ENCODE measurements at regions not wholly inside any gene's neighbourhood (a gene's known extent, or its start where the extent isn't known, plus 50 kb on each side); places are given as distances from the start of the nearest gene placed in this dataset.

- Histone ChIP-seq H3K36me3 (no peaks in the 10 kb centered on the region), H3K27me3 (no peaks in the 10 kb centered on the region), H3K9me3 (no peaks in the 10 kb centered on the region), H3K4me1 (no peaks in the 10 kb centered on the region), H3K4me3 (no peak overlapping the region), H3K27ac (no peak overlapping the region)
- 79% methylated on average over 5 of the region's 5 CpGs for WGBS (ENCODE audit: insufficient coverage, low coverage, low lambda C conversion rate, missing lambda C conversion rate)
- no peak for ATAC-seq
- DNase-seq: no peak
- intact Hi-C loops (cut with DNase I): no loop called here
- no peak for TF ChIP-seq CTCF (IDR thresholded peaks at IDR 0.05)
- TF ChIP-seq POLR2A (IDR thresholded peaks at IDR 0.05): no peak
Measured at GRCh38 chr21:35548904-35549615, 500.0 kb upstream of the RUNX1 start.

DNA sequence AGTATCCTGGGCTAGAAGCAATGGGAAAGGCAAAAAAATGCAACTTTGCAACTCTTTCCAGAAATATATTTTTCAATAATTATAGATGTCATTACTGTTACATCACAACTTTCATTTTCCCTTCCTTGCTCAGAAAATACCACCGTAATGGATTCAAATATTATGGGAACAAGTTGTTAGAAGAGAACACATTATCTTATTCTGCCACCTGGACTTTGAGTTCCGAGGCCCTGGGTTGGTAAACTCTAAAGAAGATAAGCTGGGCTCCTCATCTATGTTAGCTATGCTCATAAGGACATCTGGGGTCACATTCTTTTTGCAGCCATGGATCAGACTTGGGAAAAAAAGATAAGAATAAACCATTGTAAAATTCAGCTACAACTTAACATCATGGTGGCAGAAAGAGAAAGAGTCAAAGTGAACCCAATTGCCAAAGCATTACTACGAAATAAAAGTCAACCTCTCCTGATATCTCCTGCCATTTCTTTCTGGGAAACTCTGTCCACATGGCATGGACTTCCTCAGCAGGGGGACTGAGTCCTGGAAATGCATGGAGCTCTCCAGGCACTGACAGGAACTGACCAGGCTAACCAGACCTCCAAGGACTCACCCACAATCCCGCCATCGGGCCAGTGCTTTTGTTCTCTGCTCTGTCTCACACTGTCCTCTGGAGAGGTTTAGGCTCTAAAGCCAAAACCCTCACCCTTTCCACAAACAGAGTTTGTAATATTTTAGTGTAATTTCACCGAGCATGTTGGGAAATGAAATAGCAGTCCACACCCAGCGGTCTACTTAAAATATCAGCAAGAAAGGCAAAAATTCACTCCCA lies 499.1 kb upstream of the RUNX1 start:
- no peak overlapping the region for H3K4me3 ChIP-seq
- intact Hi-C loops (cut with DNase I): no loop called here
- H3K27me3 ChIP-seq: no peaks in the 10 kb centered on the region
- ATAC-seq (no peak), DNase-seq (no peak)
- no peak overlapping the region for H3K27ac ChIP-seq
- WGBS (ENCODE audit: insufficient coverage, low coverage, low lambda C conversion rate, missing lambda C conversion rate): 53% methylated on average over 6 of the region's 7 CpGs
- H3K36me3 ChIP-seq: no peaks in the 10 kb centered on the region
- no peaks in the 10 kb centered on the region for H3K9me3 ChIP-seq
- TF ChIP-seq CTCF (IDR thresholded peaks at IDR 0.05): no peak
- TF ChIP-seq POLR2A (IDR thresholded peaks at IDR 0.05): no peak
- no peaks in the 10 kb centered on the region for H3K4me1 ChIP-seq

- Histone ChIP-seq H3K27ac (no peak overlapping the region), H3K36me3 (no peaks in the 10 kb centered on the region), H3K4me3 (no peak overlapping the region), H3K4me1 (no peaks in the 10 kb centered on the region), H3K9me3 (no peaks in the 10 kb centered on the region), H3K27me3 (no peaks in the 10 kb centered on the region)
- ATAC-seq (no peak), DNase-seq (no peak)
- TF ChIP-seq POLR2A (IDR thresholded peaks at IDR 0.05): no peak
- no peak for TF ChIP-seq CTCF (IDR thresholded peaks at IDR 0.05)
- intact Hi-C loops (cut with DNase I): no loop called here
- 69% methylated on average over 5 of the region's 5 CpGs for WGBS (ENCODE audit: insufficient coverage, low coverage, low lambda C conversion rate, missing lambda C conversion rate)
Measured at GRCh38 chr21:35543746-35544145, 494.6 kb upstream of the RUNX1 start.

DNA sequence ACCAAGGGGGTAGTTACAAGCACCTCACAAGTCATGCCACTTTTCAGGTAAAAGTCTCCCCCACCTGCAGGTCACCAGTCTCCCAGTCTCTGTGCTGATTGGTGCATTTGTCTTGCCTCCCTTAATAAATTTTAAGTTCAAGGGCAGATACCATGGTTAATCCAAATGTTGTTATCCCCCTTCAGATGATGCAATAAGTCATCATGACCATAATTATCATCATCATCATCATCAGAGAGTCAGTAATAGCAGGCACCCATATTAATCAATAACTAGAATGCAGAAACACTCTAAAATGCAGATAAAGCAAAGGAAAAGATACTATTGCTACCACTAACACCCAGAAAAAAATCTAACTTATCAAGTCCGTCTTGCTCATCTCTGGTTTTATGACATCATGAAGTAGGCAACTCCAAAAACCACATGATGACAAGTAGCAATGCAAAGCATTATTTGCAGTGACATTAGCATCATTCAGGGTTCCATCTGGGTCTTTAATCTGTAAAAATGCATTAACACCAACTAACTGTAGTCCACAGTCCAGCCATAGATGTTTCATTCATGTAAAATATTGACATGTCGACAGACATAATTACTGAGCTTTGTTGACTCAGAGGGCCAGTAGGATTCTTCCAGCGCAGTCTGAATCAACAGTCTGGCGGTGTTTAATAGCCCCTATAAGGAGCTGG lies 492.0 kb upstream of the RUNX1 start:
- ATAC-seq: no peak
- no peaks in the 10 kb centered on the region for H3K4me1 ChIP-seq
- no peaks in the 10 kb centered on the region for H3K36me3 ChIP-seq
- DNase-seq: no peak
- no peak overlapping the region for H3K4me3 ChIP-seq
- no peak overlapping the region for H3K27ac ChIP-seq
- TF ChIP-seq POLR2A (IDR thresholded peaks at IDR 0.05): no peak
- no peak for TF ChIP-seq CTCF (IDR thresholded peaks at IDR 0.05)
- 69% methylated on average over 4 of the region's 4 CpGs for WGBS (ENCODE audit: insufficient coverage, low coverage, low lambda C conversion rate, missing lambda C conversion rate)
- H3K9me3 ChIP-seq: no peaks in the 10 kb centered on the region
- intact Hi-C loops (cut with DNase I): no loop called here
- H3K27me3 ChIP-seq: no peaks in the 10 kb centered on the region
